SK-N-SH (cell line): ENCODE measurements at regions not wholly inside any gene's neighbourhood (a gene's known extent, or its start where the extent isn't known, plus 50 kb on each side); places are given as distances from the start of the nearest gene placed in this dataset.

Experiments used
- CTCF ChIP-seq: fragments of 200-600 bp; sonication (generic); IDR thresholded peaks from 2 replicates; pipeline ENCODE4 v1.6.1; 2017; ENCODE audit warnings: antibody characterized with exemption, mild to moderate bottlenecking, moderate library complexity
- EZH2phosphoT487 ChIP-seq: fragments of 200-600 bp; sonication (generic); IDR thresholded peaks from 2 replicates; pipeline ENCODE4 v1.6.1; 2017; ENCODE audit warnings: low read depth, mixed run types, mild to moderate bottlenecking, antibody characterized with exemption, moderate library complexity, borderline replicate concordance

- no peak for TF ChIP-seq CTCF
- no peak for TF ChIP-seq EZH2phosphoT487
These were observed 145.8 kb downstream of the SLC38A6 start for GRCh38 chr14:61126603-61127498.
